CD14-positive monocyte (primary cell): ENCODE measurements at regions not wholly inside any gene's neighbourhood (a gene's known extent, or its start where the extent isn't known, plus 50 kb on each side); places are given as distances from the start of the nearest gene placed in this dataset.

ENCODE experiments used
- DNase-seq, 3 donors: peaks; one replicate each; pipeline ENCODE4 v3.0.0-alpha.2; 2011 to 2022
- H2AFZ ChIP-seq: 2 replicates; pipeline ENCODE4 v1.6.0; 2012; ENCODE audit warnings: mild to moderate bottlenecking, low read depth, low read length, inconsistent platforms; ENCODE audit not compliant: insufficient read depth, poor library complexity, severe bottlenecking
- H3K27ac ChIP-seq, 2 donors: 1 replicate in 1 of 2; 2 replicates in 1 of 2; pipeline ENCODE4 v1.5.1; 2012 to 2013; ENCODE audit warnings: low read length in 2 of 2, control low read depth in 1 of 2, inconsistent platforms in 1 of 2, low read depth in 1 of 2, mild to moderate bottlenecking in 1 of 2
- H3K27me3 ChIP-seq, 2 donors: one replicate each; pipeline versions ENCODE4 v1.6.0 to v1.6.1; 2011 to 2013; ENCODE audit warnings: low read length in 2 of 2; ENCODE audit not compliant: control insufficient read depth in 2 of 2, insufficient read depth in 2 of 2
- H3K36me3 ChIP-seq, 2 donors: replicated peaks in 1 of 2; 1 replicate in 1 of 2; 2 replicates in 1 of 2; pipeline versions ENCODE4 v1.5.1 to v1.6.1; 2012 to 2013; ENCODE audit warnings: low read length in 2 of 2, control low read depth in 1 of 2, inconsistent platforms in 1 of 2, mild to moderate bottlenecking in 1 of 2; ENCODE audit not compliant: insufficient read depth in 2 of 2, control insufficient read depth in 1 of 2
- H3K4me1 ChIP-seq, 2 donors: 1 replicate in 1 of 2; 2 replicates in 1 of 2; pipeline versions ENCODE4 v1.5.1 to v1.6.1; 2012 to 2013; ENCODE audit warnings: low read length in 2 of 2, control low read depth in 1 of 2, inconsistent platforms in 1 of 2, mild to moderate bottlenecking in 1 of 2, moderate library complexity in 1 of 2; ENCODE audit not compliant: insufficient read depth in 2 of 2, control insufficient read depth in 1 of 2
- H3K4me2 ChIP-seq: replicated peaks from 2 replicates; pipeline ENCODE3; 2012; ENCODE audit warnings: low read length, moderate library complexity, mild to moderate bottlenecking; ENCODE audit not compliant: poor library complexity, severe bottlenecking; ENCODE audit errors: extremely low read depth
- H3K4me3 ChIP-seq, 3 experiments: fragments of 200-600 bp in 1 of 3; sonication (generic) in 1 of 3; replicated peaks in 1 of 3; 1 replicate in 2 of 3; 2 replicates in 1 of 3; pipeline ENCODE4 v1.5.1; 2011 to 2013; ENCODE audit warnings: low read length in 3 of 3, mild to moderate bottlenecking in 3 of 3, control low read depth in 2 of 3, low read depth in 2 of 3, inconsistent platforms in 1 of 3, moderate library complexity in 1 of 3
- H3K79me2 ChIP-seq: 2 replicates; pipeline ENCODE4 v1.6.0; 2012; ENCODE audit warnings: mild to moderate bottlenecking, control low read depth, inconsistent platforms, low read length, moderate library complexity; ENCODE audit not compliant: insufficient read depth
- H3K9ac ChIP-seq: 2 replicates; pipeline ENCODE4 v1.6.0; 2017; ENCODE audit warnings: low read length, mild to moderate bottlenecking; ENCODE audit not compliant: insufficient read depth, poor library complexity, severe bottlenecking
- H3K9me3 ChIP-seq, 2 donors: replicated peaks in 1 of 2; 1 replicate in 1 of 2; 2 replicates in 1 of 2; pipeline versions ENCODE4 v1.5.1 to v1.6.1; 2012 to 2013; ENCODE audit warnings: low read length in 2 of 2, control low read depth in 1 of 2; ENCODE audit not compliant: control insufficient read depth in 1 of 2, insufficient read depth in 1 of 2
- H4K20me1 ChIP-seq: 2 replicates; pipeline ENCODE4 v1.6.0; 2012; ENCODE audit warnings: mild to moderate bottlenecking, low read length, control low read depth, moderate library complexity; ENCODE audit not compliant: insufficient read depth
- H3K27ac Mint-ChIP-seq, 7 donors: one replicate each; pipeline ENCODE4 v1.8.0; 2020; ENCODE audit warnings: mild to moderate bottlenecking in 7 of 7, mixed read lengths in 7 of 7, moderate library complexity in 6 of 7, inconsistent platforms in 2 of 7
- H3K27me3 Mint-ChIP-seq, 3 donors: one replicate each; pipeline ENCODE4 v1.8.0; 2021 to 2022; ENCODE audit warnings: low read depth in 3 of 3, mild to moderate bottlenecking in 3 of 3, mixed read lengths in 3 of 3, moderate library complexity in 3 of 3, inconsistent platforms in 1 of 3
- H3K36me3 Mint-ChIP-seq, 2 donors: one replicate each; pipeline ENCODE4 v1.8.0; 2020; ENCODE audit warnings: mixed read lengths in 2 of 2, inconsistent platforms in 1 of 2, mild to moderate bottlenecking in 1 of 2
- H3K4me1 Mint-ChIP-seq: one replicate; pipeline ENCODE4 v1.8.0; 2020; ENCODE audit warnings: mild to moderate bottlenecking, mixed read lengths
- H3K4me3 Mint-ChIP-seq, 2 donors: one replicate each; pipeline ENCODE4 v1.8.0; 2020; ENCODE audit warnings: mild to moderate bottlenecking in 2 of 2, mixed read lengths in 2 of 2, moderate library complexity in 1 of 2
- H3K9me3 Mint-ChIP-seq, 7 donors: one replicate each; pipeline ENCODE4 v1.8.0; 2020 to 2022; ENCODE audit warnings: mixed read lengths in 7 of 7, mild to moderate bottlenecking in 6 of 7, moderate library complexity in 6 of 7, inconsistent platforms in 2 of 7
- WGBS: methylation state at CpG from one replicate; pipeline ENCODE4 v1.1.5; 2013; ENCODE audit warnings: missing lambda C conversion rate; ENCODE audit not compliant: insufficient coverage; 5-methylcytosine and 5-hydroxymethylcytosine counted together
- intact Hi-C, 2 donors: fragments of 100-400 bp; cut with micrococcal nuclease; formaldehyde crosslinking; loops; one replicate each; pipeline versions ENCODE4 v1.15.0 to v1.15.1; 2023
- TF ChIP-seq, protein P1 (sequence below): fragments of 200-600 bp; IDR thresholded peaks from one replicate; pipeline ENCODE4 v1.8.0; 2022; ENCODE audit warnings: antibody characterized with exemption, mild to moderate bottlenecking

DNA sequence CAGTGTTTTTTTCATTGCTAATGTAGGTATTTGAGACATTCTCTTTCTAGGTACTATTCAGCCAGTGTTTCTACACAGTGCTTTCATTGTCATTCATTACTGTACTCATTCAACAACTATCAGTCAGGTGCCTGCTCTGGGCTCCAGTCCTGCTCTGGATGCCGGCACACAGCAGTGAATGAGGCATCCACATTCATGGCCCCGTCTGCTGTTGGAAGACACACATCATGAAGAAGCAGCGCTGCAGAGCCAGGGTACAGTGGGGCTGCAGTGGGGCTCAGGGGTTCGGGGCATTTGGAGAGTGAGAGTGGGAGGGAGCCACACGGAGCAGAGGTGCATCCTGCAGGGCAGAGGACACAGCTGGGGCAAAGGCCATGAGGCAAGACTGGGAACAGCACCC is 737.2 kb upstream of the RAB6C start:
- Mint-ChIP-seq H3K4me1 (no peaks in the 10 kb centered on the region), H3K27me3 (peaks cover 0 to 3% (median 2%) of the 10 kb centered on the region in 3 donors)

GRCh38 chr2:129247751-129248150 is 731.7 kb upstream of the RAB6C start:
- Histone ChIP-seq H4K20me1 (no peaks in the 10 kb centered on the region), H2AFZ (no peak overlapping the region), H3K9me3 (no peaks in the 10 kb centered on the region), H3K9ac (no peak overlapping the region), H3K79me2 (no peaks in the 10 kb centered on the region), H3K4me1 (no peaks in the 10 kb centered on the region), H3K27ac (no peak overlapping the region), H3K4me3 (no peak overlapping the region), H3K4me2 (no peak overlapping the region), H3K27me3 (no peaks in the 10 kb centered on the region), H3K36me3 (no peaks in the 10 kb centered on the region)
- TF ChIP-seq, protein P1, sequence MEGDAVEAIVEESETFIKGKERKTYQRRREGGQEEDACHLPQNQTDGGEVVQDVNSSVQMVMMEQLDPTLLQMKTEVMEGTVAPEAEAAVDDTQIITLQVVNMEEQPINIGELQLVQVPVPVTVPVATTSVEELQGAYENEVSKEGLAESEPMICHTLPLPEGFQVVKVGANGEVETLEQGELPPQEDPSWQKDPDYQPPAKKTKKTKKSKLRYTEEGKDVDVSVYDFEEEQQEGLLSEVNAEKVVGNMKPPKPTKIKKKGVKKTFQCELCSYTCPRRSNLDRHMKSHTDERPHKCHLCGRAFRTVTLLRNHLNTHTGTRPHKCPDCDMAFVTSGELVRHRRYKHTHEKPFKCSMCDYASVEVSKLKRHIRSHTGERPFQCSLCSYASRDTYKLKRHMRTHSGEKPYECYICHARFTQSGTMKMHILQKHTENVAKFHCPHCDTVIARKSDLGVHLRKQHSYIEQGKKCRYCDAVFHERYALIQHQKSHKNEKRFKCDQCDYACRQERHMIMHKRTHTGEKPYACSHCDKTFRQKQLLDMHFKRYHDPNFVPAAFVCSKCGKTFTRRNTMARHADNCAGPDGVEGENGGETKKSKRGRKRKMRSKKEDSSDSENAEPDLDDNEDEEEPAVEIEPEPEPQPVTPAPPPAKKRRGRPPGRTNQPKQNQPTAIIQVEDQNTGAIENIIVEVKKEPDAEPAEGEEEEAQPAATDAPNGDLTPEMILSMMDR, result no peak
- Mint-ChIP-seq H3K36me3 (no peaks in the 10 kb centered on the region), H3K27me3 (peaks cover 0 to 1% (median 0%) of the 10 kb centered on the region in 3 donors), H3K4me3 (no peak overlapping the region), H3K9me3 (peaks cover 0 to 5% (median 0%) of the 10 kb centered on the region in 7 donors), H3K4me1 (no peaks in the 10 kb centered on the region), H3K27ac (no peak overlapping the region)
- WGBS, result no CpG with 5 or more reads among the region's 3 CpGs
- intact Hi-C loops, result no loop called here
- DNase-seq, result no peak

More for the DNA sequence above, 737.2 kb upstream of the RAB6C start:
- no peak overlapping the region for H3K4me2 ChIP-seq
- no peaks in the 10 kb centered on the region for H3K79me2 ChIP-seq
- no peaks in the 10 kb centered on the region for H3K27me3 ChIP-seq
- H3K9me3 ChIP-seq, result no peaks in the 10 kb centered on the region
- no peak overlapping the region for H3K4me3 ChIP-seq
- no peaks in the 10 kb centered on the region for H3K36me3 ChIP-seq
- no peaks in the 10 kb centered on the region for H4K20me1 ChIP-seq
- TF ChIP-seq, protein P1, result no peak
- no peak overlapping the region for H2AFZ ChIP-seq
- H3K4me1 ChIP-seq, result no peaks in the 10 kb centered on the region
- no peak overlapping the region for H3K4me3 Mint-ChIP-seq
- no peak for DNase-seq
- 93% methylated on average over 5 of the region's 5 CpGs for WGBS
- no peak overlapping the region for H3K27ac Mint-ChIP-seq
- H3K9me3 Mint-ChIP-seq, result peaks cover 0 to 6% (median 0%) of the 10 kb centered on the region in 7 donors
- intact Hi-C loops, result no loop called here
- H3K9ac ChIP-seq, result no peak overlapping the region
- no peak overlapping the region for H3K27ac ChIP-seq
- no peaks in the 10 kb centered on the region for H3K36me3 Mint-ChIP-seq
